Naive thymus-derived CD4-positive, alpha-beta T cell (primary cell): ENCODE measurements at regions not wholly inside any gene's neighbourhood (a gene's known extent, or its start where the extent isn't known, plus 50 kb on each side); places are given as distances from the start of the nearest gene placed in this dataset.

Experiments used
- ATAC-seq: fragments of 150-1000 bp; cut with Tn5 transposase; 2 replicates; pipeline ENCODE4 v1.10.0; 2021; ENCODE audit warnings: mild to moderate bottlenecking, moderate library complexity
- CTCF ChIA-PET: fragments of 350-600 bp; sonication (Branson Sonifier 250); formaldehyde crosslinking; loops from one replicate; lab custom pipeline; 2021; ENCODE audit warnings: antibody characterized with exemption; lab: Charles Lee
- POLR2A ChIA-PET: fragments of 350-600 bp; sonication (Branson Sonifier 250); formaldehyde crosslinking; loops from one replicate; lab custom pipeline; 2021; ENCODE audit warnings: antibody characterized with exemption, inconsistent platforms; lab: Charles Lee
- DNase-seq, 9 donors: peaks; one replicate each; pipeline versions ENCODE4 v3.0.0 to v3.0.0-alpha.2; 2020 to 2022; ENCODE audit warnings: mixed read lengths in 1 of 9
- H3K27ac ChIP-seq: one replicate; pipeline ENCODE4 v1.7.0; 2013; ENCODE audit warnings: mild to moderate bottlenecking, low read depth, low read length, moderate library complexity
- H3K27me3 ChIP-seq, 2 donors: one replicate each; pipeline ENCODE4 v1.7.0; 2013; ENCODE audit warnings: low read length in 2 of 2, mild to moderate bottlenecking in 2 of 2, moderate library complexity in 2 of 2; ENCODE audit not compliant: control insufficient read depth in 2 of 2, insufficient read depth in 2 of 2
- H3K36me3 ChIP-seq, 3 experiments: 1 replicate in 2 of 3; 2 replicates in 1 of 3; pipeline ENCODE4 v1.7.0; 2013; ENCODE audit warnings: low read length in 3 of 3, mild to moderate bottlenecking in 3 of 3, moderate library complexity in 1 of 3; ENCODE audit not compliant: insufficient read depth in 3 of 3, control insufficient read depth in 2 of 3
- H3K4me1 ChIP-seq, 2 donors: one replicate each; pipeline ENCODE4 v1.7.0; 2013; ENCODE audit warnings: low read length in 2 of 2, mild to moderate bottlenecking in 2 of 2, moderate library complexity in 1 of 2; ENCODE audit not compliant: control insufficient read depth in 2 of 2, insufficient read depth in 2 of 2
- H3K4me3 ChIP-seq: 2 replicates; pipeline ENCODE4 v1.7.0; 2013; ENCODE audit warnings: mild to moderate bottlenecking, low read length
- H3K9me3 ChIP-seq, 3 experiments: 1 replicate in 2 of 3; 2 replicates in 1 of 3; pipeline ENCODE4 v1.7.0; 2013; ENCODE audit warnings: low read length in 3 of 3; ENCODE audit not compliant: control insufficient read depth in 2 of 3
- H3K27ac Mint-ChIP-seq, 9 donors: one replicate each; pipeline ENCODE4 v1.8.0; 2020 to 2022; ENCODE audit warnings: mixed read lengths in 9 of 9, mild to moderate bottlenecking in 8 of 9, moderate library complexity in 5 of 9, inconsistent platforms in 2 of 9
- H3K27me3 Mint-ChIP-seq, 5 donors: one replicate each; pipeline ENCODE4 v1.8.0; 2021 to 2022; ENCODE audit warnings: mixed read lengths in 5 of 5, mild to moderate bottlenecking in 1 of 5
- H3K36me3 Mint-ChIP-seq, 5 donors: one replicate each; pipeline ENCODE4 v1.8.0; 2020 to 2022; ENCODE audit warnings: mixed read lengths in 5 of 5, mild to moderate bottlenecking in 3 of 5, inconsistent platforms in 1 of 5
- H3K4me1 Mint-ChIP-seq, 7 donors: one replicate each; pipeline ENCODE4 v1.8.0; 2020 to 2022; ENCODE audit warnings: mixed read lengths in 7 of 7, mild to moderate bottlenecking in 3 of 7, inconsistent platforms in 1 of 7
- H3K4me3 Mint-ChIP-seq, 10 donors: one replicate each; pipeline ENCODE4 v1.8.0; 2020 to 2022; ENCODE audit warnings: mild to moderate bottlenecking in 10 of 10, mixed read lengths in 10 of 10, moderate library complexity in 6 of 10, inconsistent platforms in 2 of 10
- H3K9me3 Mint-ChIP-seq, 11 donors: one replicate each; pipeline ENCODE4 v1.8.0; 2020 to 2022; ENCODE audit warnings: mixed read lengths in 11 of 11, mild to moderate bottlenecking in 4 of 11, inconsistent platforms in 1 of 11, moderate library complexity in 1 of 11
- intact Hi-C, 2 donors: fragments of 100-400 bp; cut with micrococcal nuclease; formaldehyde crosslinking; loops; one replicate each; pipeline ENCODE4 v1.15.1; 2023

GRCh38 chr3:106256249-106256957 lies 387.6 kb upstream of the CBLB start:
- peaks cover 0 to 15% (median under 1%) of the 10 kb centered on the region in 11 donors for H3K9me3 Mint-ChIP-seq
- ChIA-PET CTCF (no interaction called here), POLR2A (interaction anchor here (0.7 kb wide), 1 partner anchor 12 kb away, joined by 3 read pairs; no protein-coding TSS in a partner anchor)
- no peak overlapping the region for H3K4me3 Mint-ChIP-seq
- peaks cover 0 to 11% (median 0%) of the 10 kb centered on the region in 7 donors for H3K4me1 Mint-ChIP-seq
- no peaks in the 10 kb centered on the region for H3K36me3 ChIP-seq
- H3K4me3 ChIP-seq: no peak overlapping the region
- no peak overlapping the region for H3K27ac Mint-ChIP-seq
- DNase-seq: no peak
- intact Hi-C loops: no loop called here
- no peaks in the 10 kb centered on the region for H3K4me1 ChIP-seq
- ATAC-seq: no peak
- no peaks in the 10 kb centered on the region for H3K27me3 Mint-ChIP-seq
- H3K9me3 ChIP-seq: no peaks in the 10 kb centered on the region
- no peak overlapping the region for H3K27ac ChIP-seq
- H3K36me3 Mint-ChIP-seq: peaks cover 0 to 27% (median 3%) of the 10 kb centered on the region in 5 donors
- no peaks in the 10 kb centered on the region for H3K27me3 ChIP-seq

DNA sequence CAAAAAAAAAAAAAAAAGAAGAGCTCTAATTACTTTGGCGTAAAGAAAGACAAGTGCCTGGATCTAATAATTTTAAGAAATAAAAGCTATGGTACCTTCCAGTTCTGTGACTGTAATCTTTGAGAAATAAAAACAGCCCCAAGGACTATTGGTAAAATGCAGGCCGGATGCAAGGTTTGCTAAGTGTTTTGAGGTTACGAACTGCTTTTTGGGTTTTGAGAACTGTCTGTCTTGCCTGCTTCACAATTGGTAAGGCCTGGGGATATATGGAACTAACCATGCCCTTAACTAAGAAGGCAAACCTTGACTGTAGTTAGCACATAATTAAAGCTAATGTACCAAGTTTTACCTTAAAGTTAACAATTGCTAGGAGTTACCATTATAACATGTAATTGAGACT lies 388.4 kb upstream of the CBLB start:
- Mint-ChIP-seq H3K36me3 (peaks cover 0 to 25% (median 0%) of the 10 kb centered on the region in 5 donors), H3K4me3 (no peak overlapping the region), H3K27ac (peak overlapping the region in 1 of 9 donors; percentile 5), H3K27me3 (no peaks in the 10 kb centered on the region), H3K4me1 (peaks cover 0 to 11% (median 0%) of the 10 kb centered on the region in 7 donors), H3K9me3 (peaks cover 0 to 13% (median 0%) of the 10 kb centered on the region in 11 donors)
- H3K4me3 ChIP-seq: no peak overlapping the region
- no peak overlapping the region for H3K27ac ChIP-seq
- no peaks in the 10 kb centered on the region for H3K9me3 ChIP-seq
- ATAC-seq: no peak
- H3K36me3 ChIP-seq: no peaks in the 10 kb centered on the region
- POLR2A ChIA-PET: interaction anchor here (0.7 kb wide), 1 partner anchor 12 kb away, joined by 3 read pairs; no protein-coding TSS in a partner anchor
- no peaks in the 10 kb centered on the region for H3K4me1 ChIP-seq
- intact Hi-C loops: no loop called here
- DNase-seq: no peak
- no peaks in the 10 kb centered on the region for H3K27me3 ChIP-seq
- CTCF ChIA-PET: no interaction called here

- Histone ChIP-seq H3K4me3 (no peak overlapping the region), H3K4me1 (no peaks in the 10 kb centered on the region), H3K36me3 (no peaks in the 10 kb centered on the region), H3K9me3 (no peaks in the 10 kb centered on the region), H3K27ac (no peak overlapping the region), H3K27me3 (no peaks in the 10 kb centered on the region)
- H3K27me3 Mint-ChIP-seq: no peaks in the 10 kb centered on the region
- ChIA-PET CTCF (no interaction called here), POLR2A (no interaction called here)
- peaks cover 0 to 11% (median 0%) of the 10 kb centered on the region in 5 donors for H3K36me3 Mint-ChIP-seq
- no peak for ATAC-seq
- H3K9me3 Mint-ChIP-seq: peaks cover 0 to 11% (median 0%) of the 10 kb centered on the region in 11 donors
- H3K27ac Mint-ChIP-seq: no peak overlapping the region
- no peak for DNase-seq
- peaks cover 0 to 3% (median 0%) of the 10 kb centered on the region in 7 donors for H3K4me1 Mint-ChIP-seq
- intact Hi-C loops: no loop called here
- H3K4me3 Mint-ChIP-seq: no peak overlapping the region
Observed at GRCh38 chr3:106261396-106261795, 392.6 kb upstream of the CBLB start.

DNA sequence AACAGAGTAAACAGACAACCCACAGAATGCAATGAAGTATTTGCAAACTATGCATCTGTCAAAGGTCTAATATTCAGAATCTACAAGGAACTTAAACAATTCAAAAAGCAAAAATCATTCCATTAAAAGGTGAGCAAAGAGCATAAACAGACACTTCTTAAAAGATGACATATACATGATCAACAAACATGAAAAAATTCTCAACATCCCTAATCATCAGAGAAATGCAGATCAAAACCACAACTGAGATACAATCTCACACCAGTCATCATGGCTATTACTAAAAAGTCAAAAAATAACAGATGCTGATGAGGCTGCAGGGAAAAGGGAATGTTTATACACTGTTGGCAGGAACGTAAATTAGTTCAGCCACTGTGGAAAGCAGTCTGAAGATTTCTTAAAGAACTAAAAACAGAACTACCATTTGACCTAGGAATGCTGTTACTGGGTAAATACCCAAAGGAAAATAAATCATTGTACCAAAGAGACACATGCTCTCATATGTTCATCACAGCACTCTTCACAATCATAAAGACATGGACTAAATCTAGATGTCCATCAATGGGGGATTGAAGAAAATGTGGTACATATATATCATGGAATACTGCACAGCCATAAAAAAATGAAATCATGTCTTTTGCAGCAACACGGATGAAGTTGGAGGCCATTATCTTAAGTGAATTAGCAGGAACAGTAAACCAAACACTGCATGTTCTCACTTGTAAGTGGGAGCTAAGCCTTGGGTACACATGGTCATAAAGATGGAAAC lies 393.3 kb upstream of the CBLB start:
- ChIA-PET POLR2A (no interaction called here), CTCF (no interaction called here)
- H3K4me3 Mint-ChIP-seq: no peak overlapping the region
- H3K4me1 Mint-ChIP-seq: peaks cover 0 to 3% (median 0%) of the 10 kb centered on the region in 7 donors
- H3K27me3 Mint-ChIP-seq: no peaks in the 10 kb centered on the region
- intact Hi-C loops: no loop called here
- DNase-seq (no peak), ATAC-seq (no peak)
- H3K27me3 ChIP-seq: no peaks in the 10 kb centered on the region
- no peak overlapping the region for H3K27ac Mint-ChIP-seq
- peaks cover 0 to 8% (median 0%) of the 10 kb centered on the region in 5 donors for H3K36me3 Mint-ChIP-seq
- no peak overlapping the region for H3K27ac ChIP-seq
- H3K9me3 Mint-ChIP-seq: peaks cover 0 to 11% (median 0%) of the 10 kb centered on the region in 11 donors
- no peaks in the 10 kb centered on the region for H3K36me3 ChIP-seq
- H3K9me3 ChIP-seq: no peaks in the 10 kb centered on the region
- H3K4me1 ChIP-seq: no peaks in the 10 kb centered on the region
- no peak overlapping the region for H3K4me3 ChIP-seq

DNA sequence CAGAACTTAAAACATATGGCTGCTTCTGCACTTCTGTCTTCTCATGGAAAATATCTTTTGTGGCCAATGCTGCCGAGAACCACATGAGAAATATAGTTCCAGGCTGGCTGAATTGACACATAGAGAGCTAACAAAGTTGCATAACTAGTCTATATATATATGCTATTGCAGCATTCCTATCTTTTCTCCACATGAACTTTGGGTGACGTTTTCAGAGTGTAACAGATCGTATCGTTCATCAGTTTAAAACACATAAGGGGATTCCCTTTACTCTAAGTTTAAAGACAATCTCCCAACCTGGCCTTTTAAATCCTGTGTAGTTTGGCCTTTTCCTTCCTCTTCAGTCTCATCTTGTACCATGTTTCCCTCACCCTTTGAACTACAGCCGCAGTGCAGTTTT lies 394.2 kb upstream of the CBLB start:
- H3K27ac ChIP-seq: no peak overlapping the region
- Mint-ChIP-seq H3K9me3 (peaks cover 0 to 15% (median 0%) of the 10 kb centered on the region in 11 donors), H3K27ac (peak overlapping the region in 1 of 9 donors; percentile 63), H3K27me3 (no peaks in the 10 kb centered on the region), H3K4me3 (no peak overlapping the region), H3K4me1 (peaks cover 0 to 3% (median 0%) of the 10 kb centered on the region in 7 donors), H3K36me3 (peaks cover 0 to 8% (median 0%) of the 10 kb centered on the region in 5 donors)
- DNase-seq (no peak), ATAC-seq (no peak)
- H3K4me3 ChIP-seq: no peak overlapping the region
- no peaks in the 10 kb centered on the region for H3K4me1 ChIP-seq
- ChIA-PET POLR2A (no interaction called here), CTCF (no interaction called here)
- no peaks in the 10 kb centered on the region for H3K27me3 ChIP-seq
- H3K36me3 ChIP-seq: no peaks in the 10 kb centered on the region
- intact Hi-C loops: no loop called here
- no peaks in the 10 kb centered on the region for H3K9me3 ChIP-seq

GRCh38 chr3:106263546-106263945 lies 394.7 kb upstream of the CBLB start:
- H3K4me3 Mint-ChIP-seq: no peak overlapping the region
- Histone ChIP-seq H3K36me3 (no peaks in the 10 kb centered on the region), H3K27ac (no peak overlapping the region), H3K4me3 (no peak overlapping the region), H3K27me3 (no peaks in the 10 kb centered on the region), H3K9me3 (no peaks in the 10 kb centered on the region), H3K4me1 (no peaks in the 10 kb centered on the region)
- ATAC-seq: no peak
- peaks cover 0 to 19% (median 0%) of the 10 kb centered on the region in 11 donors for H3K9me3 Mint-ChIP-seq
- DNase-seq: no peak
- intact Hi-C loops: no loop called here
- CTCF ChIA-PET: no interaction called here
- POLR2A ChIA-PET: no interaction called here
- H3K4me1 Mint-ChIP-seq: peaks cover 0 to 3% (median 0%) of the 10 kb centered on the region in 7 donors
- H3K27ac Mint-ChIP-seq: no peak overlapping the region
- no peaks in the 10 kb centered on the region for H3K27me3 Mint-ChIP-seq
- peaks cover 0 to 10% (median 0%) of the 10 kb centered on the region in 5 donors for H3K36me3 Mint-ChIP-seq
